ENCODE measurements at regions not wholly inside any gene's neighbourhood (a gene's known extent, or its start where the extent isn't known, plus 50 kb on each side); places are given as distances from the start of the nearest gene placed in this dataset.

DNA sequence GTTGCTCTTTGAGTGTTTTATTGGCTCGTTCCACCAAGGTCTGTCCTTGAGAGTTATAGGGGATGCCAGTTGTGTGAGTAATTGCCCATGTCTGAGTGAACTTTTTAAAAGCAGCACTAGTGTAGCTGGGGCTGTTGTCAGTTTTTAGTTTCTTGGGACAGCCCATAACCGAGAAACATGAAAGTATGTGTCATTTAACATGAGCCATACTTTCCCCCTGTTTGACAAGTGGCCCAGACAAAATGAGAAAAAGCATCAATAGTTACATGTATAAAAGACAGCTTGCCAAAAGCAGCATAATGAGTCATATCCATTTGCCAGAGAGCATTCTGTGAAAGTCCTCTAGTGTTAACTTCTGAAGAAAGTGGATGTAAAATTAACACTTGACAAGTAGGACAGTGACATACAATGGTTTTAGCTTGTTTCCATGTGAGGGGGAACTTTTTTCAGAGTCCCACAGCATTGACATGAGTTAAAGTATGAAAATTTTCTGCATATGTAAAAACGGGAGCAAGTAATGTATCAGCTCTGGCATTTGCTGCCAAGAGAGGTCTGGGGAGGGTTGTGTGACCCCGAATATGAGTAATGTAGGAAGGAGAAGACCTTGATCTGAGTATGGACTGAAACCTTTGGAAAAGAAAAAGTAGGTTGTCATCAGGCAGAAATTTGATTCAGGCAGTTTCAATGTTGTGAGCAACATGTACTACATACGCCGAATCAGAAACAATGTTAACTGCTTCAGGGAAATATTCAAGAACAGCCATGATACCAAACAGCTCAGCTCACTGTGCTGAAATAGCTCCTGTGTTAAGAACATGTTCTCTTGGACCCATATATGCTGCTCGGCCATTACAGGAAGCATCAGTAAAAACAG, 56.8 kb upstream of the ARL4D start:
- Histone ChIP-seq H2BK15ac (ENCODE audit: low read length) (no peak overlapping the region), H3K4me1 (replicated peaks in 1 of 4; ENCODE audit: control insufficient read depth in 3 of 4, insufficient read depth in 4 of 4, low read length in 3 of 4) (peaks cover 5 to 18% (median 7%) of the 10 kb centered on the region in 4 experiments; a peak in 6 of 7 replicates), H4K91ac (replicated peaks; ENCODE audit: insufficient read length, low read length) (no peak overlapping the region), H2BK12ac (ENCODE audit: low read depth, low read length) (no peak overlapping the region), H3K23ac (ENCODE audit: insufficient read length) (no peak overlapping the region), H3K18ac (ENCODE audit: extremely low read depth, low read length) (no peak overlapping the region), H3K27me3 (replicated peaks in 1 of 4; ENCODE audit: control insufficient read depth in 3 of 4, extremely low read depth in 1 of 4, insufficient read depth in 3 of 4, low read length in 3 of 4) (no peaks in the 10 kb centered on the region), H3K23me2 (ENCODE audit: low read depth, low read length) (no peaks in the 10 kb centered on the region), H2BK120ac (replicated peaks; ENCODE audit: low read depth, low read length) (no peak overlapping the region), H3K79me1 (ENCODE audit: low read depth, low read length) (no peaks in the 10 kb centered on the region), H3K27ac (ENCODE audit: low read depth, low read length) (no peak overlapping the region), H3K14ac (ENCODE audit: insufficient read length) (no peak overlapping the region), H2BK5ac (ENCODE audit: low read depth, low read length) (no peak overlapping the region), H2AFZ (ENCODE audit: low read length) (no peak overlapping the region), H2AK5ac (ENCODE audit: low read depth, low read length) (no peak overlapping the region), H3K4ac (replicated peaks; ENCODE audit: insufficient read length, low read depth, low read length) (no peak overlapping the region), H4K8ac (ENCODE audit: extremely low read depth, insufficient read depth, low read length) (no peak overlapping the region), H3K9ac (replicated peaks in 1 of 4; ENCODE audit: extremely low read depth in 1 of 4, low read depth in 3 of 4, low read length in 3 of 4) (no peak overlapping the region), H3K4me2 (ENCODE audit: insufficient read depth in 1 of 2, low read depth in 2 of 2, low read length in 2 of 2) (no peak overlapping the region), H3K9me3 (ENCODE audit: insufficient read depth in 2 of 2, low read depth in 1 of 2, low read length in 1 of 2) (no peaks in the 10 kb centered on the region), H3K79me2 (ENCODE audit: control insufficient read depth in 1 of 2, insufficient read depth in 2 of 2, low read length in 2 of 2) (no peaks in the 10 kb centered on the region), H4K20me1 (replicated peaks in 1 of 2; ENCODE audit: control insufficient read depth in 1 of 2, insufficient read depth in 2 of 2, low read length in 2 of 2) (no peaks in the 10 kb centered on the region), H3K56ac (replicated peaks; ENCODE audit: insufficient read length, low read depth, low read length) (no peak overlapping the region), H3K36me3 (ENCODE audit: control insufficient read depth in 2 of 4, insufficient read depth in 4 of 4, low read length in 3 of 4) (no peaks in the 10 kb centered on the region), H3K4me3 (ENCODE audit: extremely low read depth in 1 of 4, insufficient read depth in 2 of 4, low read depth in 3 of 4, low read length in 4 of 4) (no peak overlapping the region), H4K5ac (ENCODE audit: insufficient read length, low read depth, low read length) (no peak overlapping the region), H2BK20ac (ENCODE audit: low read length) (no peak overlapping the region)
- CTCF ChIA-PET (ENCODE audit: partially characterized antibody): interaction anchor here (1.1 to 3.5 kb wide), 4 partner anchors 8 to 126 kb away, joined by 3 to 19 read pairs (median 4); no protein-coding TSS in a partner anchor
- POLR2A ChIA-PET (ENCODE audit: partially characterized antibody): interaction anchor here (1.2 to 5.5 kb wide), 4 partner anchors 13 to 25 kb away, joined by 3 to 41 read pairs (median 14); no protein-coding TSS in a partner anchor
- TF ChIP-seq POLR2AphosphoS5 (IDR thresholded peaks at IDR 0.05; ENCODE audit: low read depth, low read length) (no peak), KDM4A (IDR thresholded peaks at IDR 0.05; ENCODE audit: low read depth, low read length, severe bottlenecking) (no peak), YY1 (IDR thresholded peaks at IDR 0.05; ENCODE audit: low read depth, low read length) (no peak), BCL11A (IDR thresholded peaks at IDR 0.05; ENCODE audit: low read depth in 2 of 2, low read length in 2 of 2) (no peak), TAF7 (optimal IDR thresholded peaks at IDR 0.05; ENCODE audit: borderline replicate concordance, low read depth, low read length) (no peak), CTBP2 (IDR thresholded peaks at IDR 0.05; ENCODE audit: borderline replicate concordance, insufficient read depth, insufficient read length, low read length) (no peak), RXRA (IDR thresholded peaks at IDR 0.05; ENCODE audit: insufficient read depth, low read depth, low read length) (no peak), SRF (IDR thresholded peaks at IDR 0.05; ENCODE audit: low read depth, low read length) (no peak), SUZ12 (IDR thresholded peaks at IDR 0.05; ENCODE audit: low read length) (no peak), MAFK (IDR thresholded peaks at IDR 0.05; ENCODE audit: low read depth, low read length) (no peak)
- TF ChIP-seq, protein P1, sequence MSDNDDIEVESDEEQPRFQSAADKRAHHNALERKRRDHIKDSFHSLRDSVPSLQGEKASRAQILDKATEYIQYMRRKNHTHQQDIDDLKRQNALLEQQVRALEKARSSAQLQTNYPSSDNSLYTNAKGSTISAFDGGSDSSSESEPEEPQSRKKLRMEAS (IDR thresholded peaks at IDR 0.05): no peak
- DNase-seq (ENCODE audit: low read depth in 1 of 2, low spot score in 2 of 2) (no peak), FAIRE-seq (no peak)
- WGBS, 2 experiments (ENCODE audit: extremely low coverage in 1 of 2, insufficient coverage in 1 of 2, insufficient read length in 1 of 2, insufficient replicate concordance in 2 of 2, low coverage in 1 of 2, low lambda C conversion rate in 2 of 2, missing lambda C conversion rate in 1 of 2): 88% methylated on average over 7 of the region's 7 CpGs; no CpG with 5 or more reads in 1 of the 2 experiments

Data from H1 (cell line).